ENCODE measurements at regions not wholly inside any gene's neighbourhood (a gene's known extent, or its start where the extent isn't known, plus 50 kb on each side); places are given as distances from the start of the nearest gene placed in this dataset.

DNA sequence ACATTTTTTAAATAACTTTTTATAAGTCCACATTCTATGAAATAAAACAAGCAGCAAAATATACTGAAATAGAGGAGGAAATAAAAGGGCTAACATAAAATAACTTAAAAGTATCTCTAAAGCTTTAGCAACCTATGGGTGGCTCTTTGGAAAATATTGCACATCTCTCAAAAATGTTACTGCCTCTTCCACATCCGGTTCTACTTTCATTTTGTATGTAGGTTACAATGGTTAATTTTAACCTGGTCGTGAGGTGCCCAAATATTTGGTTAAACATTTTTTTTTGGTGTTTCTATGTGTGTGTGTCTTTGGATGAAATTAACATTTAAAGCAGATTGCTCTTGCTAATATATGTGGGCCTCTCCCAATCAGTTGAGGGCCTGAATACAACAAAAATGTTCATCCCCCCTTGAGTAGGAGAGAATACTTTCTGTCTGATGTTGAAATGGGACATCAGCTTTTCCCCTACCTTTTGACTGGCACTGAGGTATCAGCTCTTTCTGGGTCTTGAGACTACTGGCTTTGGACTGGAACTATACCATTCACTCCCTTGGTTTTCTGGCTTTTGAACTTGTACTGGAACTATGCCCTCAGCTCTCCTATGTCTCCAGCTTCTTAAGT is 353.0 kb downstream of the ADAM29 start:
- DNase-seq, result no peak
- WGBS, 4 donors, result 50 to 80% (median 54%) methylated on average over 2 of the region's 2 CpGs
- intact Hi-C loops (cut with DNase I), result no loop called here
- TF ChIP-seq POLR2A (IDR thresholded peaks at IDR 0.05), result no peak
- TF ChIP-seq, protein P1, sequence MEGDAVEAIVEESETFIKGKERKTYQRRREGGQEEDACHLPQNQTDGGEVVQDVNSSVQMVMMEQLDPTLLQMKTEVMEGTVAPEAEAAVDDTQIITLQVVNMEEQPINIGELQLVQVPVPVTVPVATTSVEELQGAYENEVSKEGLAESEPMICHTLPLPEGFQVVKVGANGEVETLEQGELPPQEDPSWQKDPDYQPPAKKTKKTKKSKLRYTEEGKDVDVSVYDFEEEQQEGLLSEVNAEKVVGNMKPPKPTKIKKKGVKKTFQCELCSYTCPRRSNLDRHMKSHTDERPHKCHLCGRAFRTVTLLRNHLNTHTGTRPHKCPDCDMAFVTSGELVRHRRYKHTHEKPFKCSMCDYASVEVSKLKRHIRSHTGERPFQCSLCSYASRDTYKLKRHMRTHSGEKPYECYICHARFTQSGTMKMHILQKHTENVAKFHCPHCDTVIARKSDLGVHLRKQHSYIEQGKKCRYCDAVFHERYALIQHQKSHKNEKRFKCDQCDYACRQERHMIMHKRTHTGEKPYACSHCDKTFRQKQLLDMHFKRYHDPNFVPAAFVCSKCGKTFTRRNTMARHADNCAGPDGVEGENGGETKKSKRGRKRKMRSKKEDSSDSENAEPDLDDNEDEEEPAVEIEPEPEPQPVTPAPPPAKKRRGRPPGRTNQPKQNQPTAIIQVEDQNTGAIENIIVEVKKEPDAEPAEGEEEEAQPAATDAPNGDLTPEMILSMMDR (IDR thresholded peaks at IDR 0.05), result no peak
- Histone ChIP-seq H3K27me3 (no peaks in the 10 kb centered on the region), H3K9me3 (replicated peaks in 1 of 3) (no peaks in the 10 kb centered on the region), H3K4me1 (replicated peaks in 1 of 2) (no peaks in the 10 kb centered on the region), H3K4me3 (no peak overlapping the region), H3K27ac (no peak overlapping the region), H3K36me3 (replicated peaks in 1 of 2) (no peaks in the 10 kb centered on the region)

DNA sequence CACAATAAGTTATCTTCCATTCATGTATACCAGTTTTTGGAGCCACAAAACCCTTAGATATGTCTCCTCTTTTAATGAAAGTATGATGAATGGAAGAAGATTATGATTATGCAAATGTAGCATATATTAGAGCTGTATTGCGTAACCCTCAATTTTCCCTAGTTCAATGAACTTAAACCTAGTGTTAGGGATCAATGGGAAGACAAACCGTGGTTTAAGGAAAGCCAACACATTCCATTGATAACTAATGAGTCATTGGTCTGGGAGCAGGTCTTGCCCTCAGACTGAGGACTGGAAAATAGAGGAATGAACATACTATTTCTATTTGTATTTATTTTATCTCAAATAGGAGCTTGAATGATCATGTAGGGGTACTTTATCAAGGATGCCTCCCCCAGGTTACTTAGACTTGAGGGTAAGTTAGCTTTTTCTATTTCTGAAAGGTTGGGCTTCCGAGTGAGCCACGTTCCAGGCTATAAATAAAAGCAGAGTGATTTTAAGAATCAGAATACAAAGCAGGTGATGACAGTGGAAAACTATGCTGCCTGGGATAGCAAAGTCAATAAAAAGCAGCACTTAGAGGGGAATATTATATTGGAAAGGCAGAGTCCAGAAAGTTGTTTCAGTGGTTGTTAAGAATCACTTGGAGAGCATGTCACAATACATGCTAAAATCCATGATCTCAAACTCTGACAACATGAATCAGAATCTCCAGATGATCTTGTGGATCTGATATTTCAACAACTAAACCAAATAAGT is 356.0 kb downstream of the ADAM29 start:
- no peak overlapping the region for H3K27ac ChIP-seq
- no peak overlapping the region for H3K4me3 ChIP-seq
- no peaks in the 10 kb centered on the region for H3K9me3 ChIP-seq (replicated peaks in 1 of 3)

DNA sequence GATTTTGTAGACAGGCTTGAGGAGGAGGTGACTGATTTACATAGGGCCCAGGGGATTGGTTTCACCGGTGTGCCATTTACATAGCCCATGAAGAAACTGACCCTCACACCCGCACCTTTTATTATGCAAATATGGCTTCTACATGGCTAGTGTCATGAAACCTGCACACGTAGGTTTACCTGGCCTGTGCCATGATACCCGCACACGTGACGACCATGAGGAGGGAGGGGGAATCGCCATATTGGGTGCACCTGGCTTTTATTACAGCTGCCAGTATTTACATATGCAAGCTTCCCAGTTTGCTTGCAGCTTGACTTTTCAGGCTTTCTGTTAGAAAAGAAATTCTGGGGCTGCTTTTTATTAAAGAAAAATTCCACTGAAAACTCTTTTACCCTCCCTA is 359.7 kb downstream of the ADAM29 start:
- intact Hi-C loops (cut with DNase I), result no loop called here
- H3K36me3 ChIP-seq (replicated peaks in 1 of 2), result no peaks in the 10 kb centered on the region
- no peak for DNase-seq
- no peaks in the 10 kb centered on the region for H3K9me3 ChIP-seq (replicated peaks in 1 of 3)
- 67 to 76% (median 73%) methylated on average over 7 of the region's 7 CpGs for WGBS, 4 donors
- TF ChIP-seq, protein P1 (IDR thresholded peaks at IDR 0.05), result no peak
- no peak for TF ChIP-seq POLR2A (IDR thresholded peaks at IDR 0.05)
- H3K4me1 ChIP-seq (replicated peaks in 1 of 2), result no peaks in the 10 kb centered on the region
- no peak overlapping the region for H3K27ac ChIP-seq
- H3K27me3 ChIP-seq, result no peaks in the 10 kb centered on the region
- no peak overlapping the region for H3K4me3 ChIP-seq

More for the DNA sequence above, 356.0 kb downstream of the ADAM29 start:
- 50 to 68% (median 59%) methylated on average over 4 of the region's 4 CpGs for WGBS, 4 donors
- H3K27me3 ChIP-seq, result no peaks in the 10 kb centered on the region
- intact Hi-C loops (cut with DNase I), result no loop called here
- DNase-seq, result no peak
- no peaks in the 10 kb centered on the region for H3K36me3 ChIP-seq (replicated peaks in 1 of 2)
- no peak for TF ChIP-seq POLR2A (IDR thresholded peaks at IDR 0.05)
- TF ChIP-seq, protein P1 (IDR thresholded peaks at IDR 0.05), result no peak
- H3K4me1 ChIP-seq (replicated peaks in 1 of 2), result no peaks in the 10 kb centered on the region

DNA sequence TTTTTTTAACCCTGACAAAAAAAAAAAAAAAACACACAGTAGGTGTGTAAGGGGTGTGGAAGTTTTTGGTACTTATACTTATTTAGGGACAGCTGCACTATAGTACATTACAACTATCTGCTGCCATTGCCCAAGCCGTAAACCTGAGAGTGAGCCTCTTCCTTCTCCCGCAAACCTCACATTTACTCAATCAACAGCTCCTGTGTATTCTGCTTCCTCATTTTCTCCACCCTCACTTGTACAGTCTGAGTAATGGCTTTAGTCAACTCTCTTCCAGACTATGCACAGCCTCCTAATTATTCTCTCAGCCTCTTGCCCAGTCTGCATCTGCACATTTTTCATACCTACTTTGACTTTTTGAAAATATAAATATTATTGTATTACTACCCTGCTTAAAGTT is 362.0 kb downstream of the ADAM29 start:
- TF ChIP-seq POLR2A (IDR thresholded peaks at IDR 0.05), result no peak
- TF ChIP-seq, protein P1 (IDR thresholded peaks at IDR 0.05), result no peak
- Histone ChIP-seq H3K36me3 (replicated peaks in 1 of 2) (no peaks in the 10 kb centered on the region), H3K4me1 (replicated peaks in 1 of 2) (no peaks in the 10 kb centered on the region), H3K9me3 (replicated peaks in 1 of 3) (no peaks in the 10 kb centered on the region), H3K4me3 (no peak overlapping the region), H3K27me3 (no peaks in the 10 kb centered on the region), H3K27ac (no peak overlapping the region)
- 88 to 95% (median 91%) methylated on average over 2 of the region's 2 CpGs for WGBS, 4 donors
- DNase-seq, result no peak
- intact Hi-C loops (cut with DNase I), result no loop called here

Measured in adrenal gland (tissue), 9 donors.